Cardiac muscle cell (in vitro differentiated cells and primary cell): ENCODE measurements at regions not wholly inside any gene's neighbourhood (a gene's known extent, or its start where the extent isn't known, plus 50 kb on each side); places are given as distances from the start of the nearest gene placed in this dataset.

Experiments used
- DNase-seq, 2 donors: peaks; one replicate each; pipeline versions ENCODE4 v3.0.0 to v3.0.0-alpha.2; 2010 to 2017; ENCODE audit warnings: low read depth in 1 of 2, low spot score in 1 of 2
- H3K27ac ChIP-seq: fragments of 200-600 bp; sonication (generic); 2 replicates; pipeline ENCODE4 v1.5.1; 2016
- H3K27me3 ChIP-seq: fragments of 200-600 bp; sonication (generic); 2 replicates; pipeline ENCODE4 v1.6.0; 2016; ENCODE audit warnings: control low read depth
- H3K36me3 ChIP-seq: fragments of 200-600 bp; sonication (generic); 2 replicates; pipeline ENCODE4 v1.5.1; 2016; ENCODE audit warnings: control low read depth
- H3K4me1 ChIP-seq: fragments of 200-600 bp; sonication (generic); 2 replicates; pipeline ENCODE4 v1.8.1; 2017; ENCODE audit warnings: low read depth, mild to moderate bottlenecking, mixed run types
- H3K4me3 ChIP-seq: fragments of 200-600 bp; sonication (generic); 2 replicates; pipeline ENCODE4 v1.5.1; 2016; ENCODE audit warnings: mild to moderate bottlenecking
- H3K9me3 ChIP-seq: fragments of 200-600 bp; sonication (generic); 2 replicates; pipeline ENCODE4 v1.5.1; 2017; ENCODE audit warnings: low read depth, mild to moderate bottlenecking, control low read depth
- TF ChIP-seq, protein P1 (sequence below): IDR thresholded peaks from 2 replicates; pipeline ENCODE4 v1.5.1; 2012; ENCODE audit warnings: low read depth, mild to moderate bottlenecking, low read length

DNA sequence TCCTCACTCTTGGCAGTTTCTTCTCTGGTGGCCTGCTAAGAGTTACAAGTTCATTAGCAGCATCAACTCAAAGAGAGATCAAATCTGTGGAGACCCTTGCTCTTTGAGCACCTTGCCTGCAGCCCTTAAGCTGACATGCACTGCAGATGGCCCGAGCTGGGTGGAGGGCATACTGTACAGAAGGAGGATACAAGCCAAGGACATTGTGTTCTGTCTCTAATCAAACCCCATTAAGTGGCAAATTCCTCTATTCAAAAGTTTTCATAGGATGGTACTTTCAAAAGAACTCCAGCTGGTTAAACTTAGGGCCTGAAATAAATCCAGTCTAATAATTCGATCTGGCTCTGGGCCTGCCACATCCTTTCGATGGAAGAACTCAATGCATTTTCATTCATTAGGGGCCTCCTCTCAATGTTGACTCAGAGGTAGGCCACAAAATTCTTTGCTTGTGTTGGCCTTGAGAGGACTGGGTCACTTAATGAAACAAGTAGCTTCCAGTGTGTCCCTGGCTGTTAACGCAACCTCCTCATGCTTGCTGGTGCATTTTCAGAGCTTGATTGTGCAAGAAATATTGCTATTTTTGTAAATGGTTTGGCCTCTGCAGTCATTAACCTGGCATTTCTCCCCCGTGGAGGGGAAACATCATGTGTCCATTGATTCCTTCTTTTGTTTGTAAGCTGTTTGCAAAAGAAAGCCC, 318.2 kb downstream of the NUAK1 start:
- Histone ChIP-seq H3K9me3 (no peaks in the 10 kb centered on the region), H3K36me3 (no peaks in the 10 kb centered on the region), H3K4me3 (no peak overlapping the region), H3K4me1 (no peaks in the 10 kb centered on the region), H3K27me3 (no peaks in the 10 kb centered on the region), H3K27ac (no peak overlapping the region)
- TF ChIP-seq, protein P1, sequence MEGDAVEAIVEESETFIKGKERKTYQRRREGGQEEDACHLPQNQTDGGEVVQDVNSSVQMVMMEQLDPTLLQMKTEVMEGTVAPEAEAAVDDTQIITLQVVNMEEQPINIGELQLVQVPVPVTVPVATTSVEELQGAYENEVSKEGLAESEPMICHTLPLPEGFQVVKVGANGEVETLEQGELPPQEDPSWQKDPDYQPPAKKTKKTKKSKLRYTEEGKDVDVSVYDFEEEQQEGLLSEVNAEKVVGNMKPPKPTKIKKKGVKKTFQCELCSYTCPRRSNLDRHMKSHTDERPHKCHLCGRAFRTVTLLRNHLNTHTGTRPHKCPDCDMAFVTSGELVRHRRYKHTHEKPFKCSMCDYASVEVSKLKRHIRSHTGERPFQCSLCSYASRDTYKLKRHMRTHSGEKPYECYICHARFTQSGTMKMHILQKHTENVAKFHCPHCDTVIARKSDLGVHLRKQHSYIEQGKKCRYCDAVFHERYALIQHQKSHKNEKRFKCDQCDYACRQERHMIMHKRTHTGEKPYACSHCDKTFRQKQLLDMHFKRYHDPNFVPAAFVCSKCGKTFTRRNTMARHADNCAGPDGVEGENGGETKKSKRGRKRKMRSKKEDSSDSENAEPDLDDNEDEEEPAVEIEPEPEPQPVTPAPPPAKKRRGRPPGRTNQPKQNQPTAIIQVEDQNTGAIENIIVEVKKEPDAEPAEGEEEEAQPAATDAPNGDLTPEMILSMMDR: no peak
- DNase-seq: peak in 1 of 2 donors; percentile 70

DNA sequence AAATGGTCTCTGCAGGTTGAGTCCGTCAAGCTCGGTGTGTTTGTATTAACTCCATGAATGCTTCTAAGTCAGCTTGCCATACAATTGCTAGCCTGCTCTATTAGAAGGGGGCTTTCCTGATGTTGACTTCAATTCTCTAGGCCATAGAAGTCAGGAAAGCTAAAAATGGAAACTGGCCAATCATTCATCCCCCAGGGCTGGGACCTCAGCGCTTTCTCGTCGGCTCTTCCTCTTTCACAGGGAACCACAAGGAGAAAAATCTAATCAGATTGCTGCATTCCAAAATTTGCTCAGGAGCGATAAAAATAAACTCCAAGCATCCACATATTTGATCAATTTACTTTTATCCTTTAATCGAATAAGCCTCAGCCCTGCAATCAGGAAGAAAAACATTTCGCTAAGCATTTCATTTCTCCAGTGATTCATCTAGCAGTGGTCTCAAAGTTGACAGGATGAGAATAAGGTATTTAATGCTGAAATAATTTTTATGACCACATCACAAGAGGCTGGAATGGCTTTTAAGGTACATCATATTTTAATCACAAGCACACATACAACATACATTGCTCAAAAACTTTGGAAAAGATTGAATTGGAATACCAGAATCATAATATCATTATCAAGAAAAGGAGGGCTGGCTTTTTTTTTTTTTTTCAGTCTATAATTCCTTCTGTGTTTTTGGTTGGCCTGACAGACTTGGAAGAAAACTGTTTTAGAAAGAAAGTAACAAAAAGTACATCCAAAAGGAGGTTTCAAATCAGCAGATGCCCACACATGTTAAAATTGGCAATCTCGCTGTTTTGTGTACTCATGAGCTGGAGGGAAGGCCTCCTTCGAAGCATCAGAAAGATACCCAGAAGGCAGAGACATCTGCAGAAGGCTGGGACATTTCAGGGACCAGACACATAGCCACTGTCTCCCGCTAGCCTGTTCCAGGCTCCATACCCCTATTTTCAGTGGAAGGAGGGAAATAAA, 316.3 kb downstream of the NUAK1 start:
- Histone ChIP-seq H3K27ac (no peak overlapping the region), H3K4me1 (no peaks in the 10 kb centered on the region)

DNA sequence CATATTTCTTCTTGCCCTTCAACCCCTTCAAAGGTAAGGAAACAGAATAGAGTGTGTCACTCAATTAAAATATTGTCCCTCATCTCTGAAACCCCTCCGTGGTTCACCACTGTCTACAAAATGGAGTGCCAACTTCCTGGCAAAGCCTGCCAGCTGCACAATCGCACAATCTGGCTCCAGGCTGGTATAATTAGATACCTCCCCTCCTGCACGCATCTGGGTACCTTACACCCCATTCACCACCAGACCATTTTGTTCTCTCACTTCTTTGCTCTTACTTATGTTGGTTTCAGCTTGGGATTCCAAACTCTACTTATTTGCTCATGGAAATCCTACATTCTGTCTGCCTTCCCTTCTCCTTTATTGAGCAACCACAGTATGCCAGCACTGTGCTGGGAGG, 314.9 kb downstream of the NUAK1 start:
- H3K4me3 ChIP-seq: no peak overlapping the region
- no peaks in the 10 kb centered on the region for H3K27me3 ChIP-seq
- DNase-seq: no peak
- no peak overlapping the region for H3K27ac ChIP-seq
- no peaks in the 10 kb centered on the region for H3K36me3 ChIP-seq
- TF ChIP-seq, protein P1: no peak
- no peaks in the 10 kb centered on the region for H3K4me1 ChIP-seq
- H3K9me3 ChIP-seq: no peaks in the 10 kb centered on the region

More for the DNA sequence above, 316.3 kb downstream of the NUAK1 start:
- no peaks in the 10 kb centered on the region for H3K27me3 ChIP-seq
- TF ChIP-seq, protein P1: no peak
- H3K36me3 ChIP-seq: no peaks in the 10 kb centered on the region
- no peak overlapping the region for H3K4me3 ChIP-seq
- no peaks in the 10 kb centered on the region for H3K9me3 ChIP-seq
- DNase-seq: no peak

DNA sequence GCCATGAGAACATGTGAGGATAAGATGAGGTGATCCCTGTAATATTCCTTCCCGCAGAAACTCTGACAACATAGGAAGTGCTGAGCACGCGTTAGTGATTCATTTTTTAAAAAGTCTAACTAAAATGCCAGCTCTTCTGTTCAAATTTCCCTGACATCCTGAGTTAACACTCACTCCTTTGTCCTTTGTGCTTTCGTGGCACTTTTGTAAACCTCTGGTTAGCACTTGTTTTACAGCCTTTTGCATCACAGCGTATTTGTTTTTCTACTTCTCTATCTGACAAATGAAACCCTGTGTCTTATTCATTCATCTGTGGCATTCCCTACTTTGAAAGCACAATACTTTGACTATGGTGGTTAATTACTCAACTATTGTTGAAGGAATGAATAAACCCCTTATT, 313.6 kb downstream of the NUAK1 start:
- TF ChIP-seq, protein P1: no peak
- Histone ChIP-seq H3K9me3 (no peaks in the 10 kb centered on the region), H3K27me3 (no peaks in the 10 kb centered on the region), H3K27ac (no peak overlapping the region), H3K4me1 (no peaks in the 10 kb centered on the region), H3K4me3 (no peak overlapping the region), H3K36me3 (no peaks in the 10 kb centered on the region)
- DNase-seq: no peak

DNA sequence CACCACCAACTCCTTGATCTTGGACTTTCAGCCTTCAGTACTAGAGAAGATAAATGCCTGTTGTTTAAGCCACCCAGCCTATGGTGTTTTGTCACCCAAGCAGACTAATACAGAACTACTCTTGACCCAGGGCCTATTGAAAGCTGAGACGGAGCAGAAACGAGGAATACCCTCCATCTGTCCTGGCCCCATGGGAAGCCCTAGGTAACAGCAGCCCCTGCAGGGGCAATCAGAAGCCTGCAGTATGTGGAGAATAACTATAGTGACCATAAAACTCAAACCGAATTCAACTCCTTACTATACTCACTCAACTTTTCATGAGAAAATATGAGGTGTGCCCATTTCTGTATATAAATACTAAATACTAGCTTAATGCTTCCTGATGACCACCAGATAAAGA, 307.4 kb downstream of the NUAK1 start:
- Histone ChIP-seq H3K4me1 (peaks cover 4% of the 10 kb centered on the region), H3K36me3 (no peaks in the 10 kb centered on the region), H3K27me3 (no peaks in the 10 kb centered on the region), H3K27ac (no peak overlapping the region), H3K9me3 (no peaks in the 10 kb centered on the region), H3K4me3 (no peak overlapping the region)
- TF ChIP-seq, protein P1: no peak
- DNase-seq: no peak
